PFSK-1 (cell line): ENCODE measurements at regions not wholly inside any gene's neighbourhood (a gene's known extent, or its start where the extent isn't known, plus 50 kb on each side); places are given as distances from the start of the nearest gene placed in this dataset.

Source experiments
- FOXP2 ChIP-seq: optimal IDR thresholded peaks from 2 replicates; pipeline ENCODE3; 2011; ENCODE audit warnings: borderline replicate concordance, control low read depth, inconsistent platforms; ENCODE audit not compliant: insufficient read depth; ENCODE audit errors: extremely low read length, extremely low read depth
- POLR2AphosphoS5 ChIP-seq: IDR thresholded peaks from 2 replicates; pipeline ENCODE4 v1.6.1; 2012; ENCODE audit warnings: low read depth, mild to moderate bottlenecking, control low read depth, low read length, moderate library complexity
- SIN3A ChIP-seq: IDR thresholded peaks from 2 replicates; pipeline ENCODE4 v1.6.1; 2012; ENCODE audit warnings: mild to moderate bottlenecking, low read length, moderate library complexity, borderline replicate concordance; ENCODE audit not compliant: insufficient read depth
- TAF1 ChIP-seq: IDR thresholded peaks from 2 replicates; pipeline ENCODE4 v1.6.1; 2012; ENCODE audit warnings: low read length, control low read depth, borderline replicate concordance; ENCODE audit not compliant: insufficient read depth
- TF ChIP-seq, protein P1 (sequence below), 2 experiments: IDR thresholded peaks; 2 replicates each; pipeline versions ENCODE4 v1.6.1 to v1.8.0; 2011 to 2012; ENCODE audit warnings: low read depth in 2 of 2, low read length in 2 of 2, control low read depth in 1 of 2, inconsistent platforms in 1 of 2, mild to moderate bottlenecking in 1 of 2, moderate library complexity in 1 of 2; ENCODE audit not compliant: insufficient read depth in 1 of 2

DNA sequence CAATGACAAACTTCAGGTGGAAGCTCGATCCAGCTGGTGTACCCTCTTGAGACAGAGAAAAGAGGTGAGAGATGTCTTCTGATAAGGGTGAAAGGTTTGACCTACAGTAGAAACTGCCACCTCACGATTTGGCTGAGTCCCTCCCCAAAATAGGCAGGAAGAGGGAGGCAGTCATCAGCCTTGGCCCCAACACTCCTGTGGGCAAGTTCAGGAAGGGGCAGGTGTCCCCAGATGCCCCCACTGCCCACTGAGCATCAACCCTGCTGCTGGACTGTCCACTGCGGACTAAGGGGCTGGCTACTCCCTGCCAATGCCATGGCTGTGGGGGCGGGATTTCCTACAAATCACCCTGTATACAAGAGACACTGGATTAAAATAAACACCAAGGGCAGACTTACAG is 441.4 kb downstream of the BUD13 start:
- TF ChIP-seq POLR2AphosphoS5 (no peak), TAF1 (no peak), SIN3A (no peak), FOXP2 (no peak)
- TF ChIP-seq, protein P1, sequence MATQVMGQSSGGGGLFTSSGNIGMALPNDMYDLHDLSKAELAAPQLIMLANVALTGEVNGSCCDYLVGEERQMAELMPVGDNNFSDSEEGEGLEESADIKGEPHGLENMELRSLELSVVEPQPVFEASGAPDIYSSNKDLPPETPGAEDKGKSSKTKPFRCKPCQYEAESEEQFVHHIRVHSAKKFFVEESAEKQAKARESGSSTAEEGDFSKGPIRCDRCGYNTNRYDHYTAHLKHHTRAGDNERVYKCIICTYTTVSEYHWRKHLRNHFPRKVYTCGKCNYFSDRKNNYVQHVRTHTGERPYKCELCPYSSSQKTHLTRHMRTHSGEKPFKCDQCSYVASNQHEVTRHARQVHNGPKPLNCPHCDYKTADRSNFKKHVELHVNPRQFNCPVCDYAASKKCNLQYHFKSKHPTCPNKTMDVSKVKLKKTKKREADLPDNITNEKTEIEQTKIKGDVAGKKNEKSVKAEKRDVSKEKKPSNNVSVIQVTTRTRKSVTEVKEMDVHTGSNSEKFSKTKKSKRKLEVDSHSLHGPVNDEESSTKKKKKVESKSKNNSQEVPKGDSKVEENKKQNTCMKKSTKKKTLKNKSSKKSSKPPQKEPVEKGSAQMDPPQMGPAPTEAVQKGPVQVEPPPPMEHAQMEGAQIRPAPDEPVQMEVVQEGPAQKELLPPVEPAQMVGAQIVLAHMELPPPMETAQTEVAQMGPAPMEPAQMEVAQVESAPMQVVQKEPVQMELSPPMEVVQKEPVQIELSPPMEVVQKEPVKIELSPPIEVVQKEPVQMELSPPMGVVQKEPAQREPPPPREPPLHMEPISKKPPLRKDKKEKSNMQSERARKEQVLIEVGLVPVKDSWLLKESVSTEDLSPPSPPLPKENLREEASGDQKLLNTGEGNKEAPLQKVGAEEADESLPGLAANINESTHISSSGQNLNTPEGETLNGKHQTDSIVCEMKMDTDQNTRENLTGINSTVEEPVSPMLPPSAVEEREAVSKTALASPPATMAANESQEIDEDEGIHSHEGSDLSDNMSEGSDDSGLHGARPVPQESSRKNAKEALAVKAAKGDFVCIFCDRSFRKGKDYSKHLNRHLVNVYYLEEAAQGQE (IDR thresholded peaks at IDR 0.05; ENCODE audit: insufficient read depth in 1 of 2, low read depth in 2 of 2, low read length in 2 of 2), result no peak
